Stomach (tissue), 8 donors: ENCODE measurements at regions not wholly inside any gene's neighbourhood (a gene's known extent, or its start where the extent isn't known, plus 50 kb on each side); places are given as distances from the start of the nearest gene placed in this dataset.
A peak's percentile ranks its signal among the peaks of the same experiment; 100 is the strongest.
"Not testable (repeated sequence)": the region's sequence is repeated elsewhere in the genome, so short reads cannot be mapped to it uniquely, and the experiment has no call there.

Experiments used
- DNase-seq, 2 donors: peaks; one replicate each; pipeline versions ENCODE4 v3.0.0 to v3.0.0-alpha.2; 2013 to 2019
- H3K27ac ChIP-seq, 5 donors: fragments of 200-600 bp in 4 of 5; sonication (generic) in 4 of 5; one replicate each; pipeline ENCODE4 v1.5.1; 2013 to 2019; ENCODE audit warnings: mild to moderate bottlenecking in 1 of 5, moderate library complexity in 1 of 5
- H3K27me3 ChIP-seq, 3 donors: fragments of 200-600 bp; sonication (generic); one replicate each; pipeline ENCODE4 v1.5.1; 2017 to 2019; ENCODE audit warnings: mixed run types in 1 of 3
- H3K36me3 ChIP-seq, 4 donors: fragments of 200-600 bp; sonication (generic); 1 replicate in 3 of 4; 2 replicates in 1 of 4; pipeline ENCODE4 v1.5.1; 2016 to 2019
- H3K4me1 ChIP-seq, 4 donors: fragments of 200-600 bp; sonication (generic); one replicate each; pipeline ENCODE4 v1.5.1; 2016 to 2019
- H3K4me3 ChIP-seq, 4 donors: fragments of 200-600 bp; sonication (generic) in 3 of 4; one replicate each; pipeline ENCODE4 v1.5.1; 2016 to 2019; ENCODE audit warnings: mild to moderate bottlenecking in 1 of 4
- H3K9me3 ChIP-seq, 4 donors: fragments of 200-600 bp; sonication (generic); one replicate each; pipeline ENCODE4 v1.5.1; 2016 to 2019
- EP300 ChIP-seq: sonication (generic); formaldehyde crosslinking; IDR thresholded peaks from one replicate; pipeline ENCODE4 v1.6.1; 2017; ENCODE audit warnings: antibody characterized with exemption
- POLR2A ChIP-seq, 4 donors: fragments of 450-650 bp; IDR thresholded peaks; one replicate each; pipeline ENCODE4 v1.6.1; 2016; ENCODE audit warnings: antibody characterized with exemption in 4 of 4, control low read depth in 2 of 4, mild to moderate bottlenecking in 1 of 4, moderate library complexity in 1 of 4
- POLR2AphosphoS5 ChIP-seq, 3 donors: sonication (generic); formaldehyde crosslinking; IDR thresholded peaks; one replicate each; pipeline ENCODE4 v1.6.1; 2016; ENCODE audit warnings: antibody characterized with exemption in 3 of 3
- WGBS, 5 donors: extraction: QIAGEN DNeasy Blood & Tissue Kit in 3 of 5; methylation state at CpG; one replicate each; pipeline versions ENCODE4 v1.1.5 to v1.1.7; 2013 to 2018; 5-methylcytosine and 5-hydroxymethylcytosine counted together
- intact Hi-C: fragments of 100-400 bp; cut with DNase I; formaldehyde crosslinking; loops from one replicate; pipeline ENCODE4 v1.15.1; 2023; ENCODE audit warnings: low total_unique reads
- TF ChIP-seq, protein P1 (sequence below), 7 experiments: fragments of 450-650 bp in 4 of 7; fragments of 200-600 bp in 3 of 7; sonication (generic) in 3 of 7; IDR thresholded peaks; one replicate each; pipeline ENCODE4 v1.5.1; 2016 to 2019; ENCODE audit warnings: antibody characterized with exemption in 7 of 7, control low read depth in 2 of 7, mild to moderate bottlenecking in 1 of 7
- donor health status: healthy with polysubstance abuse.
- donor health status: Bipolar disorder and iron deficiency.
- donor health status: healthy.

DNA sequence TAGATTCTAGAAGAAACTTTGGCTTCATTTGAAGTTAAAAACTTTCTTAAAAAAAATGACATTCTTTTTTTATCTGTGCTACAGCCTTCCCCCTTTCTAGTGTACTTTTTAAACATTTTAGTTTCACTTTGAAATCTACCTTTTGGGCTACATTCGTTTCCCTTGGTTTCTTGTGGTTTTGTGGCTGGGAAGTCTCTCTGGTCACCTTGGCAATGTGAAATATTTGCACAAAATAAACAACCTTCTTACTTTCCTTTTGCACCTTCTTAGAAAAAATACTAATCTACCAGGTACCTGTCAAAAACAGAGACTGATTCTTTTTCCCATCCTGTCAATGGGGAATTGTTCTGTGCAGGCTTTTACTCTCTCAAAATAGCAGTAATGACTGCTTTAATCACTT is 350.2 kb downstream of the GATA3 start:
- Histone ChIP-seq H3K4me3 (no peak overlapping the region), H3K27ac (no peak overlapping the region), H3K9me3 (no peaks in the 10 kb centered on the region), H3K27me3 (peaks cover 0 to 4% (median 0%) of the 10 kb centered on the region in 3 donors), H3K36me3 (no peaks in the 10 kb centered on the region), H3K4me1 (no peaks in the 10 kb centered on the region)
- DNase-seq, result peak in 1 of 2 donors; percentile 69
- intact Hi-C loops, result no loop called here
- TF ChIP-seq EP300, result no peak
- TF ChIP-seq, protein P1, sequence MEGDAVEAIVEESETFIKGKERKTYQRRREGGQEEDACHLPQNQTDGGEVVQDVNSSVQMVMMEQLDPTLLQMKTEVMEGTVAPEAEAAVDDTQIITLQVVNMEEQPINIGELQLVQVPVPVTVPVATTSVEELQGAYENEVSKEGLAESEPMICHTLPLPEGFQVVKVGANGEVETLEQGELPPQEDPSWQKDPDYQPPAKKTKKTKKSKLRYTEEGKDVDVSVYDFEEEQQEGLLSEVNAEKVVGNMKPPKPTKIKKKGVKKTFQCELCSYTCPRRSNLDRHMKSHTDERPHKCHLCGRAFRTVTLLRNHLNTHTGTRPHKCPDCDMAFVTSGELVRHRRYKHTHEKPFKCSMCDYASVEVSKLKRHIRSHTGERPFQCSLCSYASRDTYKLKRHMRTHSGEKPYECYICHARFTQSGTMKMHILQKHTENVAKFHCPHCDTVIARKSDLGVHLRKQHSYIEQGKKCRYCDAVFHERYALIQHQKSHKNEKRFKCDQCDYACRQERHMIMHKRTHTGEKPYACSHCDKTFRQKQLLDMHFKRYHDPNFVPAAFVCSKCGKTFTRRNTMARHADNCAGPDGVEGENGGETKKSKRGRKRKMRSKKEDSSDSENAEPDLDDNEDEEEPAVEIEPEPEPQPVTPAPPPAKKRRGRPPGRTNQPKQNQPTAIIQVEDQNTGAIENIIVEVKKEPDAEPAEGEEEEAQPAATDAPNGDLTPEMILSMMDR (IDR thresholded peaks at IDR 0.05), result no peak
- TF ChIP-seq POLR2A (IDR thresholded peaks at IDR 0.05), result no peak
- TF ChIP-seq POLR2AphosphoS5 (IDR thresholded peaks at IDR 0.05), result no peak
- WGBS, 5 donors, result 2 to 36% (median 14%) methylated on average over 1 of the region's 1 CpG

DNA sequence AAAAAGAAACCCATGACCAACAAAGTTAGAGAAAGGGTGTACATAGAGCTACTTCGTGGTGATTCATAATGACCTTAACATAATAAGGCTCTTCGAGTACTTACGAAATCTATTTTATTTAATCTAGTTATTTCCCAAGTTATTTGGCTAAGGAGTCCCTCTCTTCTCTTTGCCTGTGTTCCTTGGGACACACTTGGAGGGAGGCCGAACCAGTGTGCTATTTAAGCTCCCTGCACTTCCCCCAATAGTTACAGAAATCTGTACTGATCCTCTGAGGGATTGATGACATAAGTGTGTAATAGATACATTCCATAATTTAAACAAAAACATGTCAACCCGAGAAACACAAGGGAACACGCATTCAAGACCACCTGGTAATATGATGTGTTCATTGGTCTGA is 351.1 kb downstream of the GATA3 start:
- no peak for TF ChIP-seq POLR2A (IDR thresholded peaks at IDR 0.05)
- no peak for TF ChIP-seq POLR2AphosphoS5 (IDR thresholded peaks at IDR 0.05)
- no peak overlapping the region for H3K27ac ChIP-seq
- WGBS, 5 donors, result 71 to 78% (median 75%) methylated on average over 6 of the region's 6 CpGs

DNA sequence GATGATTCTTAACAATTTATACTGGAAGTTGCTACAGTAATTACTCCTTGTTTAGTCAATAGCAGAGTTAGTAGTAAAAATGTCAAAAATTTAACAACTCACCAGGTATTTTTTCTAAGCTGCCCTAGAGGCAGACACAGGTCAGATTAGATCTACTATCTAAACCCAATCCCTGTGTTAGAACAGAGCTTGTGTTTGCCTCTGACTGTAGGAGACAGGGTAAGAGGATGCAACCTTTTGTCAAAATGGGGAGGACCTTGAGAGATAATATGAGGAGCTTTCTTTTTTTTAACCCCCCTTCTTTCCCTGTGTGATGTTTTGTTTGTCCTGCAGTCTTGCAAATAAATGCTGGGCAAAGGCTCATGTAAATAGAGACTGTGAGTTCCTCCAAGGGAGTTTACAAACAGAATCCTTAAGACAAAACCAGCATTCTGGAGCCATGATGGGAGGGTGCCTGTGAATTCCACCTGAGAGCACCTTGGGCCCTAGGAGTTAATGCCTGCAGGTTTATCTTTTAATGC is 353.1 kb downstream of the GATA3 start:
- Histone ChIP-seq H3K4me3 (no peak overlapping the region), H3K27ac (no peak overlapping the region), H3K27me3 (no peaks in the 10 kb centered on the region), H3K9me3 (no peaks in the 10 kb centered on the region), H3K4me1 (no peaks in the 10 kb centered on the region), H3K36me3 (no peaks in the 10 kb centered on the region)
- intact Hi-C loops, result no loop called here
- DNase-seq, result no peak
- no peak for TF ChIP-seq POLR2AphosphoS5 (IDR thresholded peaks at IDR 0.05)
- TF ChIP-seq, protein P1 (IDR thresholded peaks at IDR 0.05), result no peak
- no peak for TF ChIP-seq POLR2A (IDR thresholded peaks at IDR 0.05)
- TF ChIP-seq EP300, result no peak

More for the DNA sequence above, 351.1 kb downstream of the GATA3 start:
- Histone ChIP-seq H3K27me3 (no peaks in the 10 kb centered on the region), H3K4me3 (no peak overlapping the region), H3K4me1 (no peaks in the 10 kb centered on the region), H3K36me3 (no peaks in the 10 kb centered on the region), H3K9me3 (no peaks in the 10 kb centered on the region)
- intact Hi-C loops, result no loop called here
- no peak for DNase-seq

DNA sequence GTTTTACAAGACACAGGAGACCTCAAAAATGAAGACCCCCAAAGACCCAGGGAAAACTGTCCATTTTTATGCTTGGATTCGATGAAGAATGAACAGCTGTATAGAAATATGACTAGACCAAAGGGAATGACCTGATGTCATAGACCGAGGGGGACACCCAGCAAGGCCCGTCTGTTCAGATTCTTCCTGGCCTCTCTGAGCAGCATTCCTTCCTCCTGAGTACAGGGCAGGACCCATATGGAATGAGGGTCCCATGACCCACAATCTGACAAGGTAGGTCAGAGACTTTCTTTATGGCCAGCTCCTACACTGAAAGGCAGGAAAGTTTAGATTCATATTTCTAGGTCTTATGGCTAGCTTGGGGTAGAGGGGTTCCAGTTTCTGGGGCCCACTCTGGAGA is 356.0 kb downstream of the GATA3 start:
- no peaks in the 10 kb centered on the region for H3K36me3 ChIP-seq
- H3K4me3 ChIP-seq, result no peak overlapping the region
- intact Hi-C loops, result no loop called here
- no peaks in the 10 kb centered on the region for H3K9me3 ChIP-seq
- DNase-seq, result no peak
- TF ChIP-seq POLR2AphosphoS5 (IDR thresholded peaks at IDR 0.05) (no peak), POLR2A (IDR thresholded peaks at IDR 0.05) (no peak), EP300 (no peak)
- TF ChIP-seq, protein P1 (IDR thresholded peaks at IDR 0.05), result no peak
- H3K4me1 ChIP-seq, result no peaks in the 10 kb centered on the region
- no peak overlapping the region for H3K27ac ChIP-seq
- H3K27me3 ChIP-seq, result no peaks in the 10 kb centered on the region
- WGBS, 5 donors, result 77 to 90% (median 84%) methylated on average over 3 of the region's 3 CpGs

DNA sequence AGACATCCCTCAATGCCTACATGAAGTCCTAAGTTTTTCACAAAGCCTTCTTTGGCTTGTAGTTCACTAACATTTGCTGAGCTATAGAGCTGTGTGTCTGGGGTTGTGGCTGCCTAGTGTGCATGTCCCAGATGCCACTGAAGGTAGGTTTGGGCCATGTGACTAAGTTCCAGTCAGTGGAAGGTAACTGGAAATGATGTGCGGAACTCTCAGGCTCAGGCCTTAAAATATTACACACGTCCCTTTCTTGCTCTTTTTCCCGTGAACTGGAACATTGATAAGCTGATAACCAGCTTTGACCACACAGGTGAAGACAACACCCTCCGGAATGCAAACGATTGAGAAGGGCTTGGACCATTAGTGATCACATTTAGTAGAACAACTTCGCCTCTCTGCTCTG is 358.1 kb downstream of the GATA3 start:
- TF ChIP-seq POLR2AphosphoS5 (IDR thresholded peaks at IDR 0.05), result no peak
- TF ChIP-seq EP300, result no peak
- no peak for TF ChIP-seq POLR2A (IDR thresholded peaks at IDR 0.05)
- TF ChIP-seq, protein P1 (IDR thresholded peaks at IDR 0.05), result no peak
- Histone ChIP-seq H3K36me3 (no peaks in the 10 kb centered on the region), H3K27ac (no peak overlapping the region), H3K9me3 (no peaks in the 10 kb centered on the region), H3K4me1 (no peaks in the 10 kb centered on the region), H3K27me3 (no peaks in the 10 kb centered on the region), H3K4me3 (no peak overlapping the region)
- intact Hi-C loops, result no loop called here
- WGBS, 5 donors, result 62 to 69% (median 64%) methylated on average over 6 of the region's 6 CpGs
- no peak for DNase-seq

DNA sequence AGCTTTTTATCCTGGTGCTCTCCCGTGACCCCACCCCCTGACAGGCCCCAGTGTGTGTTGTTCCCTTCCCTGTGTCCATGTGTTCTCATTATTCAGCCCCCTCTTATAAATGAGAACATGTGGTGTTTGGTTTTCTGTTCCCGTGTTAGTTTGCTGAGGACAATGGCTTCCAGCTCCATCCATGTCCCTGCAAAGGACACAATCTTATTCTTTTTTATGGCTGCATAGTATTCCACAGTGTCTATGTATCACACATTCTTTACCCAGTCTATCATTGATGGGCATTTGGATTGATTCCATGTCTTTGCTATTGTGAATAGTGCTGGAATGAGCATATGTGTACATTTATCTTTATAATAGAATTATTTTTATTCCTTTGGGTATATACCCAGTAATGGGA is 360.5 kb downstream of the GATA3 start:
- 70 to 93% (median 84%) methylated on average over 2 of the region's 2 CpGs for WGBS, 5 donors
- H3K4me3 ChIP-seq, intact Hi-C loops, DNase-seq, H3K9me3 ChIP-seq, H3K36me3 ChIP-seq, H3K4me1 ChIP-seq, H3K27ac ChIP-seq, H3K27me3 ChIP-seq: not testable (repeated sequence)
